ENCODE measurements at regions not wholly inside any gene's neighbourhood (a gene's known extent, or its start where the extent isn't known, plus 50 kb on each side); places are given as distances from the start of the nearest gene placed in this dataset.
"Not testable (repeated sequence)": the region's sequence is repeated elsewhere in the genome, so short reads cannot be mapped to it uniquely, and the experiment has no call there.

DNA sequence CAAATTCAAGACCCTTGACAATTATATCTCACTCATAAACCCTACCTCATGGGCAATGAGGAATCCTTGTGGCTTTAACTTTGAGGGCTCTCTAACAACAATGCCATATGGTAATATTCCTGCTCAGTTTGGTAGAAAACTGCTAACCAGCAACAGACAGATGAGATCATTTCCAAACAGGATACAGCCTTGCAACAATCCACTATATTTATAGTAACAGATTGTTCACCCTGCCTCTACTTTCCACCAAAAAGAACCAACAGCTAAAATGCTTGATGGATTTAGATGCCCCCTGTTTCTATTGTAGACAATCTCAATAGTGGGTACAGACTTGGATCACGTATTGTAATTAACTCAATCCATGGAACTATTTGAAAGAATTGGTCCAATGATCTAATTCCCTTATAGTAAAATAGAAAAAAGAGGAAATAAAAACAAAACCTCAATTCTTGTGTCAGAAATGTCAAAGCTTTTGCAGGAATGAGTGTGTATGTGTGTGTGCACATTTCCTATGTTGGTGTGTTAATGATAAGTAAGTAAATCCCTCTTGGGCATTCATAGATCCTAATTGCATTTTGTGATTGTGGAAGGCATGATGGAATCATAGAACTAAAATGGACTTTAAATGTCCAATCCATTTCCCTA lies 100.0 kb upstream of the EDEM3 start:
- DNase-seq (ENCODE audit: low read depth): peak; percentile 15

DNA sequence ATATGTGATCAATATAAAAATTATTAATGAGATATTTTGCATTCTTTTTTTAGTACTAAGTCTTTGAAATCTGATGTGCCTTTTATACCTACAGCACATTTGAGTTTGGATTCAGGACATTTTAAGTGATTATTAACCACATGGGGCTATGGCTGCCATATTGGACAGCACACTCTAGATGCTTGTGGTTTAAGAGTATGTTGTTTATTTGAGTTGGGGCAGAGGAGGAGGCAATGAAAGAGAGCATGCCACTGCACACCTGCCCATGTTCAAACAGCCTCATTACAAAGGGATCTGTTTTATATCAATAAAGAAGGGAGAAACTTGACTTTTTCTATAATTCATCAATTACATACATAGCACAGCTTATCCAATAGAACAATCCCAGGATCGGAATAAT lies 99.4 kb upstream of the EDEM3 start:
- DNase-seq (ENCODE audit: low read depth): no peak

- DNase-seq (ENCODE audit: low read depth): no peak
Observed at GRCh38 chr1:184851822-184852746, 97.4 kb upstream of the EDEM3 start.

- DNase-seq (ENCODE audit: low read depth): no peak
Observed at GRCh38 chr1:184843732-184844495, 89.3 kb upstream of the EDEM3 start.

- DNase-seq (ENCODE audit: low read depth): no peak
Observed at GRCh38 chr1:184840596-184840995, 85.9 kb upstream of the EDEM3 start.

DNA sequence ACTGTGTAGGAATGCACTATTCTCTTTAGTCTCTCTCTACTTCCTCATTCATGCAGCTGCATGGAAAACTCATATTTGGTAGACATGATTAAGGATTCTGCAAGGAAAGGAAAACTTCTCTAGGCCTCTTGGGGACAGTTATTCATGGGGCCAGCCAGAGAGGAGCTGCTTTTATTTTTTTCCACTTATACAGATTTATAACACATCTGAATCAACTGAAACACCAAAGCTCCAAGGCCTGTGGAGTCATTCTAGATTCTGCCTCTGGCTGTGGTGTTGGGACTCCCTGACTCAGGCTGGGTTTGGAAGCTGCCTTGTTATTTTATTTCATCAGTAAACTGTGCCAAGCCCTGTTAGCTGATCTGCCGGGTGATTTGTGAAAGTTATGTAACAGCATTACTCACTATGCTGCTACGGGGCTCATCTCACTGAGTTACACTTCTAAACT lies 83.9 kb upstream of the EDEM3 start:
- DNase-seq (ENCODE audit: low read depth): peak; percentile 88

DNA sequence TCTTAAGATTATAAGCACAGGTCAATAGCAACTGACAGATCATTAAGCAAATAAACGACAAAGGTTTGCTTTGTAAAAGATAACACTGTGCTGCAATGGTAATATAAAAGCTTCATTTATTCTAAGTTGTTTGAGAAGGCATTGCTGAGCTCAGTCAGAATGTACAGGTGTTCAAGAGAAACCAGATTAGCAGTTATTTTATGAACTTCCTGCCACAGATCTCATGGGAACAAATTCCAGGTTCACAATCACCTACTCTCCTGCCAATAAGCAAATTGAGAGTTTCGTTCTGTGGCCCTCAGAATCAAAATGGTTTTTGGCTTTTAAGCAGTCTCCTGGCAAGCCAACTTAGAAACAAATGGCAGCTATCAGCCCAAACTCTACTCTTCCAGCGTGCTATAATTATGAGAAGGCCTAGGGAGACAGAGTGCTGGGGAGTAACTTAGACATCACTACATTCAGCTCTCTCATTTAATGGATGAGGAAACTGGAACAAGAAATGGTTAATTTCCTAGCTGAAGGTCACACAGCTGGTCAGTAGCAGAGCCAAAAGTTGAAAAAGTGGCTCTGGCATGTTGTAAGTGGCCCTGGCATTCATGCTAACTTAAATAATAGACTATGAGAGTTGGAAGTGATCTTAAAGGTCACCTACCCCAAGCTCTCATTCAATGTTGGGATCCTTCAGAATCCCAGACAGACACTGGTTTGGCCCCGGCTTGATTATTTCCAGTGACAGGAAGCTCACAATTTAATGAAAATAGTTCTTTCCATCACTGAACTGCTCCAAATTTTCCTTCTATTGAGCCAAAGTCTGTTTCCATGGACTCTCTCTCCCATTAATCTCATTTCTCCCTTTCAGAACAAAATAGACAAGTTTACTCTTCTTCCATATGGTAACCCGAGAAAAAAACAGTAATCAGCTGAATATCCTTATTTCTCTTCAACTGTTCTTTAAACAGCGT lies 82.6 kb upstream of the EDEM3 start:
- DNase-seq (ENCODE audit: low read depth): no peak

DNA sequence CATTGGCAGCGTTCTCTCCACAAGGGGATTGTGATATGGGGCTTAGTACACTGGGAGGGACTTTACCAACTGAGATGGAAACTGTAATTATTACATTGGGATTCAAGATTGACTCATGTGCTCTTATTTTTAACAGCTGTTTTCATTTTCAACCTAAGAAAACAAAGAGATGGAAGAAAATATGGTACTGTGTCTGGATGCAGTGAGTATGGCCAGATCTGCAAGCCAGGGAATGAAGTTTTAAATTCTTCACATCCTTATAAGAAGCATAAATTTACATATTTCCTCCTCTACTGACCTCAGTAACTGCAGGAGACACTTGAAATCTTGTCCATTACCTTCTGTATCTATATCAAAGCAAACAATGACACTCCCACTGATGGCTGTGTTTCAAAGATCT lies 81.5 kb upstream of the EDEM3 start:
- DNase-seq (ENCODE audit: low read depth): no peak

- DNase-seq (ENCODE audit: low read depth): not testable (repeated sequence)
Observed at GRCh38 chr1:184833994-184834393, 79.3 kb upstream of the EDEM3 start.

DNA sequence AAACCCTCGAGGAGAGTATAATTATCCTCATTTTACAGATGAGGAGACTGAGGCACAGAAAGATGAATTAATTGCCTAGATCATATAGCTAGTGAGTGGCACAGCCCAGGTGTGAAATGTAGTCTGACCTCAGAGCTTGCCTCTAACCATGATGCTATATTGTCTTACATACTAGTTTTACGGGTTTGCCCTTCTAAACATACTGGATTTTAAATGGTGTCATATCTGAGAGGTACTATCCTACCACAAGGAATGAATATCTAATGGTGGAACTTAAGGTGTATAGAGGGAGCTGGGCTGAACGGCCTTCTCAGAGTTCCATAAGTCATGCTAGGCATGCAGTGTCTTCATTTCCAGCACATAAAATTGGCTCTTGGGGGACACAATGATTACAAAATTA lies 77.9 kb upstream of the EDEM3 start:
- no peak for DNase-seq (ENCODE audit: low read depth)

GRCh38 chr1:184829496-184829895 lies 74.8 kb upstream of the EDEM3 start:
- not testable (repeated sequence) for DNase-seq (ENCODE audit: low read depth)

DNA sequence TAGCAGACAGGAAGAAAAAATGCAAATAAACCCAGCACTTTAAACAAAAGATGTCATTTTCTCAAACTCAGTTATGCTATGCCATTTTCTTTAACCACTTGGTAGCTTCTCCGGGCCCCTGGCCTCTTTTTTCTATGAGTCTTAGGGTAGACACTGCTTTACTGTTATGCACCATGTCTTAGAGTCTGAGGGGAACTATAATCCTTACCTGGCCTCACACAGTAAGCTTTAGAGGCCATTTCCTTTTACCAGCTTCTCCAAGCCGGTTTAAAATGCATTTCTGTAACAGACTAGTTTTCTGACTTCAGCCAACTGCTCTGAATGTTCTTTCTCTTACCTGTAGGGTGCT lies 73.7 kb upstream of the EDEM3 start:
- DNase-seq (ENCODE audit: low read depth): no peak

DNA sequence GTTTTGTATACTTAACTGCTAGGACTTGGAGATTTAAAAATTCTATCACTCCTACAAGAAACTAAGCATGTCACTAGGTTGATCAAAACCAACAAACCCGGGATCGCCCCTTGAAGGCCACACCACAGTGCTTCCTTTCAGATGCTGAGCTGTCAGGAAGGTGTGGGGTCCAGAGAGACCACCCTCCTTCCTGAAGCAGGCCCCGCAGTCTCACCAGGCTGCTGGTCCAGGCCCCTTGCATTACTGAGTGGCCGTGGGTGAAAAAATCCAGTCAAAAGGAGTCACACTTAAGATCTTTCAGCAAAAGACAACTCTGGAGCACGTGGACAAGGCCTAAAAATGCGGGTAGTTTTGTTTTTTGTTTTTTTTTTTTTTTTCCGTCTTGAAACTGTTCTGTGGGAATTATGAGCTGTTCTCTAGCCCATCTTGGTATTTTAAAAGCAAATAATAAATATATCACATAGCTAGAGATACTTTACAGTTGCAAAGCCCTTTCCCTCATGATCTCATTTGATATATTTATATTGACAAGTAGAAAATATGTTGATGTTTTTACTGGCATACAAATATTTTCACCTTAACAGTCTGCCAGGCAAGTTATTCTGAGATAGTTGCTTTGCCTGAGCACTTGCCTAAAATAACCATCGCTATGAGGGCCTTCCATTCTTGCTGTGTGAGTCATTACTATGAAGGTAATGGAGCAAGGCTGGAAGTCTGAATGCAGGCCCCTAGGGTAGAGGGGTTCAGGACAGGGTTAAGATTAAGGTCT lies 73.1 kb upstream of the EDEM3 start:
- DNase-seq (ENCODE audit: low read depth): peak; percentile 23

DNA sequence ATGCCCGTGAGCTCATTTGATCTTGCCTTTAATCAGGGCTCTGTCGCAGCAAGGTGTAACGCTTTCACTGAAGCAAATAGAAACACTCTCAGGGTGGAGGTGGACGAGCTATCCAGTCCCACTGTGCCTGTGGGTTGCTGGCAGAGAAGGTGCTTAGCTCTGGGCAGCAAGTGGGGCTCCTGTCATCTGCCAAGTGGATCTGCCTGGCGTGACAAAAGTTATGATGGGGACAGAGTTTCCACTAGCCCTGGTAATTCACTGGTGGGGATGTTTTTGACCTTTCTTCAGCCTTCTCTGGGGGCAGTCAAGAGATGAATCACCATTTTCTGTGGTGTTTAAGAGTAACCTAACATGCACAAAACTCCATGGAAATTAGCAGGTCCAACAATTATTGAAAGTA lies 71.3 kb upstream of the EDEM3 start:
- DNase-seq (ENCODE audit: low read depth): no peak

DNA sequence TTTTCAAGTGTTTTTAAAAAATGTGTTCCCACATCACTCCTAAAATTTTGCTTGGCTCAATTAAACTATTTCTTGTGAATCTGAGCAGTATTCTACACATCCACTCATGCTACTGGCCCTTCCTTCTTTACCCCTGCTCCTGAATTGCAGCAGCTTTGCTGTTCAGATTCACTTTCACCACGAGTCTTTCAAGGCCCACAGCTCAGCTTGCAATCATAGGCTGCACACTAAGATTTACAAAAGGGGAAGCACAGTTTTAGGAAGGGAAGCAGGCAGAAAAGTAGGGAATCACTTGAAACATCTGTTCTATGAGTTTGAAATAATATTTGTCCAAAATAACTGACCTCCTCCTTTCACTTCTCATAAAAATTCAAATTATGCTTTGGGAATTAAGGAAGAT lies 70.9 kb upstream of the EDEM3 start:
- no peak for DNase-seq (ENCODE audit: low read depth)

- DNase-seq (ENCODE audit: low read depth): no peak
Observed at GRCh38 chr1:184824691-184825323, 70.1 kb upstream of the EDEM3 start.

- no peak for DNase-seq (ENCODE audit: low read depth)
Observed at GRCh38 chr1:184823080-184823479, 68.4 kb upstream of the EDEM3 start.

DNA sequence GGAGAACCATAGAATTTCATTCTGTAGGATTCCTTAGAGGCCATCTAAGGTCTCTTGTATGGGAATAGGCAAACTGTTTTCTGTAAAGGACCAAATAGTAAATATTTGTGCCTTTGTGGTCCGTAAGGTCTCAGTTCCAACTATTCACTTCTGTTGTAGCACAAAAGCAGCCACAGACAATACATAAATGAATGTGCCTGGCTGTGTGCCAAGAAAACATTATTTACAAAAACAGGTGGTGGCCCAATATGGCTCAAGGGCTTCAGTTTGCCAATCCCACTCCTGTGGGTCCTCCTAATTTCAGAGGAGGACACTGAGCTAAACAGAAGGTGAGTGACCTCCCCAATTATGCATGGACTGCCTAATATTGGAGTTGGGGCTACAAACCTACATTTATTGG lies 67.6 kb upstream of the EDEM3 start:
- no peak for DNase-seq (ENCODE audit: low read depth)

DNA sequence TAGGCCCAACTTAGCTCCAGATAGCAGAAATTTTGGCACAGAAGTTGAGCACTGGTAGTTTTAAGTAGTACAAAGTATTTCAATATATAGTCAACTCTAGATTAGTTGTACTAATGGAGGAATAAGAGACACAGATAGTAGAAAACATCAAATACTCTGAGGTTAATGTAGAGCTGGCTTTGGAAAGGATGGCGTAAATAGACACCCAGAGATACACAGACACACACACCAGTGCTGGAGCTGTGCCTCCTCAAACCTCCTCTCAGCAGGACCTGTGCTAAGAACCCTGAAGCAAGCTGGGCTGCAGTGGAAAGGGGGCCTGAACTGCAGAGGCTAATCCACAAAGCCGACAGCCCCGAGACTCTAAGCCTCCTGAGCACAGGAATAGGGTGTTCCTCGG lies 67.0 kb upstream of the EDEM3 start:
- DNase-seq (ENCODE audit: low read depth): no peak

GRCh38 chr1:184820956-184821355 lies 66.3 kb upstream of the EDEM3 start:
- no peak for DNase-seq (ENCODE audit: low read depth)
